Stomach (tissue), 8 donors: ENCODE measurements at regions not wholly inside any gene's neighbourhood (a gene's known extent, or its start where the extent isn't known, plus 50 kb on each side); places are given as distances from the start of the nearest gene placed in this dataset.
"Not testable (repeated sequence)": the region's sequence is repeated elsewhere in the genome, so short reads cannot be mapped to it uniquely, and the experiment has no call there.

Experiments
- DNase-seq, 2 donors: peaks; one replicate each; pipeline versions ENCODE4 v3.0.0 to v3.0.0-alpha.2; 2013 to 2019
- H3K27ac ChIP-seq, 5 donors: fragments of 200-600 bp in 4 of 5; sonication (generic) in 4 of 5; one replicate each; pipeline ENCODE4 v1.5.1; 2013 to 2019; ENCODE audit warnings: mild to moderate bottlenecking in 1 of 5, moderate library complexity in 1 of 5
- H3K27me3 ChIP-seq, 3 donors: fragments of 200-600 bp; sonication (generic); one replicate each; pipeline ENCODE4 v1.5.1; 2017 to 2019; ENCODE audit warnings: mixed run types in 1 of 3
- H3K36me3 ChIP-seq, 4 donors: fragments of 200-600 bp; sonication (generic); 1 replicate in 3 of 4; 2 replicates in 1 of 4; pipeline ENCODE4 v1.5.1; 2016 to 2019
- H3K4me1 ChIP-seq, 4 donors: fragments of 200-600 bp; sonication (generic); one replicate each; pipeline ENCODE4 v1.5.1; 2016 to 2019
- H3K4me3 ChIP-seq, 4 donors: fragments of 200-600 bp; sonication (generic) in 3 of 4; one replicate each; pipeline ENCODE4 v1.5.1; 2016 to 2019; ENCODE audit warnings: mild to moderate bottlenecking in 1 of 4
- H3K9me3 ChIP-seq, 4 donors: fragments of 200-600 bp; sonication (generic); one replicate each; pipeline ENCODE4 v1.5.1; 2016 to 2019
- EP300 ChIP-seq: sonication (generic); formaldehyde crosslinking; IDR thresholded peaks from one replicate; pipeline ENCODE4 v1.6.1; 2017; ENCODE audit warnings: antibody characterized with exemption
- POLR2A ChIP-seq, 4 donors: fragments of 450-650 bp; IDR thresholded peaks; one replicate each; pipeline ENCODE4 v1.6.1; 2016; ENCODE audit warnings: antibody characterized with exemption in 4 of 4, control low read depth in 2 of 4, mild to moderate bottlenecking in 1 of 4, moderate library complexity in 1 of 4
- POLR2AphosphoS5 ChIP-seq, 3 donors: sonication (generic); formaldehyde crosslinking; IDR thresholded peaks; one replicate each; pipeline ENCODE4 v1.6.1; 2016; ENCODE audit warnings: antibody characterized with exemption in 3 of 3
- WGBS, 5 donors: extraction: QIAGEN DNeasy Blood & Tissue Kit in 3 of 5; methylation state at CpG; one replicate each; pipeline versions ENCODE4 v1.1.5 to v1.1.7; 2013 to 2018; 5-methylcytosine and 5-hydroxymethylcytosine counted together
- intact Hi-C: fragments of 100-400 bp; cut with DNase I; formaldehyde crosslinking; loops from one replicate; pipeline ENCODE4 v1.15.1; 2023; ENCODE audit warnings: low total_unique reads
- TF ChIP-seq, protein P1 (sequence below), 7 experiments: fragments of 450-650 bp in 4 of 7; fragments of 200-600 bp in 3 of 7; sonication (generic) in 3 of 7; IDR thresholded peaks; one replicate each; pipeline ENCODE4 v1.5.1; 2016 to 2019; ENCODE audit warnings: antibody characterized with exemption in 7 of 7, control low read depth in 2 of 7, mild to moderate bottlenecking in 1 of 7
- donor health status: healthy with polysubstance abuse.
- donor health status: Bipolar disorder and iron deficiency.
- donor health status: healthy.

DNA sequence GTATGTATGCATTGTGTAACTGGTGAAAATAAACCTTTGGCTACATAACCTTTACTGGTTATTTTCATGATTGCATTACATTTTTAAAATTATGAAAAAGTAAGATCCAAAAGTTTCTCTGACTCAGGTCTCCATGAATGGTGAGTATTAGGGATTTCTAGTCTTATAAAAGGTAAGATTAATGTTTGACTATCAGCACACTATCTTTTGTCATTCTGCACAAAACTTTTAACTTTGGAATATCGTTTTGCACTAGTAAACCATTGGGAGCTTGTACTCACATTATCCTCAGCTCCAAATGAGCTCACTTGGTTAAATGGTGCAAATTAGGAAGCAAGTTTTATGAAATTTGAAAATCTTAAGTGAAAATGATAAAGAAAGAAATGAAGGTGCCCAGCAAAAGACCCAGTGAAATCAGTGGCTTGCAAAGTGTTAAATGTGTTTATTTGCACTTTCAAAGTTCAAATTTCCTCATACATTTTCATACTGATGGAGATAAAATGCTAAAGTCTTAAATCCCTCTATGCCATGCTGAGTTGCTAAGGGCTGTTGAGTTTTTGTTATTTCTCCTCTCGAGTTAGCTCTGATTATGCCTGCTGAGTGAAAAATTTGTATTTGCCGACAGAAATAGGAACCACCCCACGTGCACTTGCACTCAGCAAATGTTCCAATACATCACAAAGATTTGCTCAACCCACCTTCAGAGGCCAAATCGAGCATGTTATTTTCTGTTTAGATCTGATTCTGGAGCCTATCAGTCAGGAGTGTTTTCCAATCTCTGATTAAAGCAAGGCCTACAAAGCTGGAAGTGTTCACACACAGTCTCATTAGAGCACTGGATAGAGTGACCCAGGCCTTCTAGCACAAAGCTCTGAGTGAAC lies 885.7 kb downstream of the NR2F1-AS1 start:
- Histone ChIP-seq H3K27ac (no peak overlapping the region), H3K27me3 (no peaks in the 10 kb centered on the region), H3K9me3 (no peaks in the 10 kb centered on the region), H3K36me3 (no peaks in the 10 kb centered on the region), H3K4me1 (no peaks in the 10 kb centered on the region), H3K4me3 (no peak overlapping the region)
- TF ChIP-seq POLR2A (IDR thresholded peaks at IDR 0.05) (no peak), EP300 (no peak), POLR2AphosphoS5 (IDR thresholded peaks at IDR 0.05) (no peak)
- TF ChIP-seq, protein P1, sequence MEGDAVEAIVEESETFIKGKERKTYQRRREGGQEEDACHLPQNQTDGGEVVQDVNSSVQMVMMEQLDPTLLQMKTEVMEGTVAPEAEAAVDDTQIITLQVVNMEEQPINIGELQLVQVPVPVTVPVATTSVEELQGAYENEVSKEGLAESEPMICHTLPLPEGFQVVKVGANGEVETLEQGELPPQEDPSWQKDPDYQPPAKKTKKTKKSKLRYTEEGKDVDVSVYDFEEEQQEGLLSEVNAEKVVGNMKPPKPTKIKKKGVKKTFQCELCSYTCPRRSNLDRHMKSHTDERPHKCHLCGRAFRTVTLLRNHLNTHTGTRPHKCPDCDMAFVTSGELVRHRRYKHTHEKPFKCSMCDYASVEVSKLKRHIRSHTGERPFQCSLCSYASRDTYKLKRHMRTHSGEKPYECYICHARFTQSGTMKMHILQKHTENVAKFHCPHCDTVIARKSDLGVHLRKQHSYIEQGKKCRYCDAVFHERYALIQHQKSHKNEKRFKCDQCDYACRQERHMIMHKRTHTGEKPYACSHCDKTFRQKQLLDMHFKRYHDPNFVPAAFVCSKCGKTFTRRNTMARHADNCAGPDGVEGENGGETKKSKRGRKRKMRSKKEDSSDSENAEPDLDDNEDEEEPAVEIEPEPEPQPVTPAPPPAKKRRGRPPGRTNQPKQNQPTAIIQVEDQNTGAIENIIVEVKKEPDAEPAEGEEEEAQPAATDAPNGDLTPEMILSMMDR (IDR thresholded peaks at IDR 0.05): no peak
- peak in 1 of 2 donors; percentile 7 for DNase-seq
- 27 to 44% (median 35%) methylated on average over 5 of the region's 5 CpGs for WGBS, 5 donors
- intact Hi-C loops: no loop called here

DNA sequence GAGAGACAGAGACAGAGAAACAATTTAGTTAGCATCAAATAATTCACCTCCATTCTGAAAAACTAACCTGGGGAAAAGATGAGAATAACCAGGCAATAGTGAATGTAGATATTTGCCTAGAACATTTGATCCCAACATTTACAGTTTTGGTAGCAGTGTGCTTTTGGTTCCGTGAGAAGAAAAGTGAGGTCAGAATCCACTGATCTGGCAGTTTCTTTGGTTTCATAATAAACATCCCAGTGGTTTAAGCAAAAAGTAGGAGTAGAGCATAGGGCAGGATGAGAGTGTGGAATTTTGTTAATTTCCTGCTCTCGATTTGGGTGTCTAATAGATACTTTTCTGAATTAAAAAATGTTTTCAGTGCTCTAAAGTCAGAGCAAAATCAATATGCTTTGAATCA lies 887.0 kb downstream of the NR2F1-AS1 start:
- intact Hi-C loops: no loop called here
- Histone ChIP-seq H3K36me3 (no peaks in the 10 kb centered on the region), H3K4me1 (no peaks in the 10 kb centered on the region), H3K27me3 (no peaks in the 10 kb centered on the region), H3K27ac (no peak overlapping the region), H3K4me3 (no peak overlapping the region), H3K9me3 (no peaks in the 10 kb centered on the region)
- no peak for DNase-seq
- 59 to 80% (median 79%) methylated on average over 2 of the region's 2 CpGs for WGBS, 5 donors
- TF ChIP-seq POLR2AphosphoS5 (IDR thresholded peaks at IDR 0.05): no peak
- TF ChIP-seq POLR2A (IDR thresholded peaks at IDR 0.05): no peak
- TF ChIP-seq, protein P1 (IDR thresholded peaks at IDR 0.05): no peak
- no peak for TF ChIP-seq EP300

DNA sequence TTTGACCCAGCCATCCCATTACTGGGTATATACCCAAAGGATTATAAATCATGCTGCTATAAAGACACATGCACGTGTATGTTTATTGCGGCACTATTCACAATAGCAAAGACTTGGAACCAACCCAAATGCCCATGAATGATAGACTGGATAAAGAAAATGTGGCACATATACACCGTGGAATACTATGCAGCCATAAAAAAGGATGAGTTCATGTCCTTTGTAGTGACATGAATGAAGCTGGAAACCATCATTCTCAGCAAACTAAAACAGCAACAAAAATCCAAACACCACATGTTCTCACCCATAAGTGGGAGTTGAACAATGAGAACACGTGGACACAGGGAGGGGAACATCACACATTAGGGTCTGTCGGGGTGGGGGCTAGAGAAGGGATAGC lies 889.1 kb downstream of the NR2F1-AS1 start:
- H3K4me1 ChIP-seq, H3K36me3 ChIP-seq, H3K27me3 ChIP-seq, H3K27ac ChIP-seq, H3K9me3 ChIP-seq, intact Hi-C loops, DNase-seq, H3K4me3 ChIP-seq: not testable (repeated sequence)
- WGBS, 5 donors: 74 to 94% (median 91%) methylated on average over 4 to 5 of the region's 5 CpGs

DNA sequence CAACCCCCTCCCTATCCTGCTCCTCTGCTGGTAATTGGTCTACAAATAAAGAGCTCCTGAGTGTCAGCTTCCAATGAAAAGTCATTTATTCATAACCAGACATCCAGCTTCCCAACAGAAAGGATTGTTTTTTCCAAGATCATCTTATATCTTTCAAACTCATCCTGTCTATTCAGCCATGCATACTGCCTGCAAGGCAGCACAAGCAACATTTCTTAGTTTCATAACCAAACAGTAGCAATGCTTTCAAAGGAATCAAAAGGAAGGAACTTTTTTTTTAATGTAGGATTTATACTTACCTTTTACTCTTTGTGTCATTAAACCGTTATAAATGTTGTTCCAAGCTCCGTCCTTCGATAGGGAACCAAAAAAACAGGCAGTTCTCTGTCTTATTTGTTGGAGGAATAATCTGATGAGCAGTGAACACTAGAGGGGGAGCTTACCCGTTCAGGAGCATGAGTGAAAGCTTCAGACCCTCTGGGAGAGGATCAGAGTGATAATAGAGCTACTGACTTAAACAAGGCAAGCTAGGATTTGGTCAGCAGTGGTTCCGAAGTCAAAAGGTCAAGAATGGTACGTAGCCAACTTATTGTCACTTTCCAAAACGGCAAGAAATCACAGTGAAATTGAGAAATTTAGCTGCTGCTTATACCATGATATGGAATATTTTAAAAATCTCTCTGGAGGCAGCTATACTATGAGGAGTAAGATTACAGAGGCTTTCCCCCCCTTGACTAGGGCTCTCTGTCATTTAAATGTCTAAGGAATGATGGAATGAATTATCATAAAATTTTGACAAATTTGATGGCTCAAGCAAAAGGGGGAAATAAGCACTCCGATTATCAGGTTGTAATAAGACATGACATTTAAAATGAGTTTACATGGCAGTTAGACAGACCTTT lies 892.9 kb downstream of the NR2F1-AS1 start:
- no peak for TF ChIP-seq POLR2A (IDR thresholded peaks at IDR 0.05)
- TF ChIP-seq EP300: no peak
- TF ChIP-seq, protein P1 (IDR thresholded peaks at IDR 0.05): no peak
- TF ChIP-seq POLR2AphosphoS5 (IDR thresholded peaks at IDR 0.05): no peak
- H3K9me3 ChIP-seq: peaks cover 0 to 6% (median 0%) of the 10 kb centered on the region in 4 donors
- H3K4me3 ChIP-seq: peak overlapping the region in 1 of 4 donors; percentile 6
- H3K36me3 ChIP-seq: no peaks in the 10 kb centered on the region
- DNase-seq: peak in 1 of 2 donors; percentile 62
- peak overlapping the region in 1 of 5 donors; percentile 16 for H3K27ac ChIP-seq
- WGBS, 5 donors: 39 to 50% (median 46%) methylated on average over 8 of the region's 8 CpGs
- peaks cover 0 to 7% (median 0%) of the 10 kb centered on the region in 4 donors for H3K4me1 ChIP-seq
- H3K27me3 ChIP-seq: no peaks in the 10 kb centered on the region
- intact Hi-C loops: no loop called here
